ENCODE measurements at regions not wholly inside any gene's neighbourhood (a gene's known extent, or its start where the extent isn't known, plus 50 kb on each side); places are given as distances from the start of the nearest gene placed in this dataset.
"Not testable (repeated sequence)": the region's sequence is repeated elsewhere in the genome, so short reads cannot be mapped to it uniquely, and the experiment has no call there.

DNA sequence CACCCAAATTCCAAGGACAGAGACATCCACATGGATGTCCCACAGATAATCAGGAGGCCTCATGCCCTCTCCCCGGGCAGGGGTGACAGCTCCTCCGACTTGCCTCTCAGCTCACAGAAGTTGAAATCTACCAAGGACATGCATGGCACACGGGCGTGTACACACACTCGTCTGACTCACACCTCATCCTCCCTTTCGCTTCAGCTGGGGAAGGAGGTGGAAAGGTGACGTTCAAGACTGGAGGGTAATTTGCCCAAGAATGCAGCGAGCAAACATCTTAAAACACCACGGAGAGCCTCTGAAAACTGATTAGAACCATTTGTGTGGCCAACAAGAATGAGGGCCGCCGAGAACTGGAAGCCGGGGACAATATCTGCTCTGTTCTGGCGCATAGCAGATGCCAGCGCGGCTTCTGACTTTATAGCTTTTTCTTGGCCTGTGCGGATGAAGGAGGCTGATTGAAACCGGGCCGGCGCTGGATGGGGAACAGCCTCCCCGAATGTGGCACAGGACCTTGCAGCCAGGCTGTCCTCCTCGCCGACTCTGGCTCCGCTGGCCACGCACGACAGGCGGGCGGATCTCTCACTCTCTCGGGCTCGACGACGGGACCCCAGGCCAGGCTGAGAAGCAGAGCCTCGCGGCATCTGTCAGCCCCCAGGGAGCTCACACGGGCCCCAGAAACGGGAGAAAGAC, 100.9 kb downstream of the C16orf95 start:
- H3K27ac Mint-ChIP-seq, result no peak overlapping the region

DNA sequence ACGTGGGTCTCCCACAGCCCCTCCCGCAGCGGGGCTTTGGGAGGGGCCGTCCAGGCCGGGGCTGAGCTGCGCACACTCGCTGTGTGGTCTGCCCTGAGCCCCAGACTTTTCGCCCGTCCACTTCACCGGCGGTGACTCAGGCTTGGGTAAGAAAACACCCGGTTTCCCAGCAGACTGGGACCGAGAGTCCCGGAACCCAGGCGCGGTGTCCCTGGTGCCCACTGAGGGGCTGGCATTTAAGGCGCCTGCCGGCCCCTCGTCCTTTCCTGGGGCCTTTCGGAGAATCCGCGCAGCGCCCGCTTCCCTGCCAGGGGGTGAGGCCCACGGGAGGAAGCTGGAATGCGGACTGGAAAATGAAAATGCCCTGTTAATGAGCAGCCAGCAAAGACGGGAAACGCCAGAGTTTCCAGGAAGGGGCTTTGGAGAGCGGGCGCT, 100.3 kb downstream of the C16orf95 start:
- no peak overlapping the region for H3K4me3 Mint-ChIP-seq
- H3K4me1 Mint-ChIP-seq (ENCODE audit: low read depth), result no peaks in the 10 kb centered on the region
- ATAC-seq (no peak), DNase-seq (no peak)
- H3K27me3 Mint-ChIP-seq (ENCODE audit: low read depth), result no peaks in the 10 kb centered on the region
- H3K36me3 Mint-ChIP-seq (ENCODE audit: low read depth), result no peaks in the 10 kb centered on the region
- no peaks in the 10 kb centered on the region for H3K9me3 Mint-ChIP-seq (ENCODE audit: insufficient read depth)
- H3K27ac Mint-ChIP-seq, result no peak overlapping the region
- POLR2A ChIA-PET, result no interaction called here
- CTCF ChIA-PET, result no interaction called here

More for the DNA sequence above, 100.9 kb downstream of the C16orf95 start:
- H3K4me3 Mint-ChIP-seq, result no peak overlapping the region
- H3K27me3 Mint-ChIP-seq (ENCODE audit: low read depth), result no peaks in the 10 kb centered on the region
- no peak for ATAC-seq
- H3K36me3 Mint-ChIP-seq (ENCODE audit: low read depth), result no peaks in the 10 kb centered on the region
- POLR2A ChIA-PET, result no interaction called here
- H3K9me3 Mint-ChIP-seq (ENCODE audit: insufficient read depth), result no peaks in the 10 kb centered on the region
- H3K4me1 Mint-ChIP-seq (ENCODE audit: low read depth), result no peaks in the 10 kb centered on the region
- CTCF ChIA-PET, result no interaction called here
- no peak for DNase-seq

DNA sequence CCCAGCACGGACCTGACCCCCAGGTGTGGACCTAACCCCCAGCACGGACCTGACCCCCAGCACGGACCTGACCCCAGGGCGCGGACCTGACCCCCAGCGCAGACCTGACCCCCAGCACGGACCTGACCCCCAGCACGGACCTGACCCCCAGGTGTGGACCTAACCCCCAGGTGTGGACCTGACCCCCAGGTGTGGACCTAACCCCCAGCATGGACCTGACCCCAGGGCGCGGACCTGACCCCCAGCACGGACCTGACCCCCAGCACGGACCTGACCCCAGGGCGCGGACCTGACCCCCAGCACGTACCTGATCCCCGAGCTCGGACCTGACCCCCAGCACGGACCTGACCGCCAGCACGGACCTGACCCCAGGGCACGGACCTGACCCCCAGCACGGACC, 99.4 kb downstream of the C16orf95 start:
- DNase-seq; H3K27me3 Mint-ChIP-seq (ENCODE audit: low read depth); H3K9me3 Mint-ChIP-seq (ENCODE audit: insufficient read depth); H3K4me1 Mint-ChIP-seq (ENCODE audit: low read depth); POLR2A ChIA-PET; H3K4me3 Mint-ChIP-seq; H3K36me3 Mint-ChIP-seq (ENCODE audit: low read depth); H3K27ac Mint-ChIP-seq; ATAC-seq; CTCF ChIA-PET: not testable (repeated sequence)

DNA sequence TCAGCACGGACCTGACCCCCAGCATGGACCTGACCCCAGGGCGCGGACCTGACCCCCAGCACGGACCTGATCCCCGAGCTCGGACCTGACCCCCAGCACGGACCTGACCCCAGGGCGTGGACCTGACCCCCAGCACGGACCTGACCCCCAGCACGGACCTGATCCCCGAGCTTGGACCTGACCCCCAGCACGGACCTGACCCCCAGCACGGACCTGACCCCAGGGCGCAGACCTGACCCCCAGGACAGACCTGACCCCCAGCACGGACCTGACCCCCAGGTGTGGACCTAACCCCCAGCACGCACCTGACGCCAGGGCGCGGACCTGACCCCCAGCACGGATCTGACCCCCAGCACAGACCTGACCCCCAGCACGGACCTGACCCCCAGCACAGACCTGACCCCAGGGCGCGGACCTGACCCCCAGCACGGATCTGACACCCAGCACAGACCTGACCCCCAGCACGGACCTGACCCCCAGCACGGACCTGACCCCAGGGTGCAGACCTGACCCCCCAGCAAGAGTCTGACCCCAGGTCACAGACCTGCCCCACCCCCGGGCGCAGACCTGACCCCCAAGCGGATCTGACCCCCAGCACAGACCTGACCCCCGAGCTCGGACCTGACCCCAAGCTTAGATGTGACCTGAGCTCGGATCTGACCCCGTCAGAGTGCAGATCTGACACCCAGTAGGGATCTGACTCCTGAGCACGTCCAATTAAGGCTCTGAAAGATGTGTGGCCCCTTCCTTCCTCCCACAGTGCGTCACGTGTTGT, 98.7 kb downstream of the C16orf95 start:
- Mint-ChIP-seq H3K27me3 (ENCODE audit: low read depth) (no peaks in the 10 kb centered on the region), H3K4me1 (ENCODE audit: low read depth) (no peaks in the 10 kb centered on the region), H3K36me3 (ENCODE audit: low read depth) (no peaks in the 10 kb centered on the region), H3K4me3 (no peak overlapping the region), H3K27ac (no peak overlapping the region), H3K9me3 (ENCODE audit: insufficient read depth) (no peaks in the 10 kb centered on the region)
- ChIA-PET CTCF (no interaction called here), POLR2A (no interaction called here)
- ATAC-seq (no peak), DNase-seq (no peak)

DNA sequence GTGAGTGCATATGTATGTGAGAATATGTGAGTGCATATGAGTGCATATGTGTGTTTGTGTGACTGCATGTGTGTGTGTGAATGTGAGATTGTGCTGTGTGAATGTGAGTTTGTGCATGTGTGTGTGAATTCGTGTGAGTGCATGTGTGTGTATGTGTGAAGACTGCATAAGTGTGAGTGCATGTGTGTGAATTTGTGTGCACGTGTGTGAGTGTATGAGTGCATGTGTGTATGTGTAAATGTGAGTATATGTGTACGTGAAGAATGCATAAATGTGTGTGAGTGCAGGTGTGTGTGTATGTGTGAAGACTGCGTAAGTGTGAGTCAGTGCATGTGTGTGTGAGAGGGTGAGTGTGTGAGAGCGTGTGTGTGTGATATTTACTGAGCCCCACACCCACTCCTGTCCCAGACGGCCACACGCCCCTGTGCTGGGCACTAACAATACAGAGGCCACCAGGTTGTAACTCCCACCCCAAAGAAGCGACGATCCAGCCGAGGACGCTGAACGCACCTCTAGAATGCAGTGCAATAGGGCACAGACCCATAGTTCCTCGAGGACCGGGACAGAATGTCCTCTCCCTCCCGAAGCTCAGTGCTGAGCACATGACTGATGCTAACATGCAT, 97.8 kb downstream of the C16orf95 start:
- ATAC-seq, result no peak
- Mint-ChIP-seq H3K27ac (no peak overlapping the region), H3K4me1 (ENCODE audit: low read depth) (no peaks in the 10 kb centered on the region)

DNA sequence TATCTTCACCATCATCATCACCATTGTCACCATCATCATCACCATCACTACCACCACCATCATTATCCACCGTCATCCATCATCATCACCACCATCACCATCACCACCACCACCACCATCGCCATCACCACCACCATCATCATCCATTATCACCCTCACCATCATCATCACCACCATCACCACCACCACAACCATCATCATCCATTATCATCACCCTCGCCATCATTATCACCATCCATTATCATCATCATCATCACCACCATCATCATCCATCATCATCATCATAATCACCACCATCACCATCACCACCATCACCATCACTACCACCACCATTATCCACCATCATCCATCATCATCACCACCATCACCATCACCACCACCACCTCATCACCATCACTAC, 95.6 kb downstream of the C16orf95 start:
- CTCF ChIA-PET, result no interaction called here
- Mint-ChIP-seq H3K4me1 (ENCODE audit: low read depth) (no peaks in the 10 kb centered on the region), H3K4me3 (no peak overlapping the region), H3K36me3 (ENCODE audit: low read depth) (no peaks in the 10 kb centered on the region), H3K27me3 (ENCODE audit: low read depth) (peaks cover 7% of the 10 kb centered on the region), H3K9me3 (ENCODE audit: insufficient read depth) (no peaks in the 10 kb centered on the region), H3K27ac (no peak overlapping the region)
- POLR2A ChIA-PET, result no interaction called here
- ATAC-seq, result no peak
- no peak for DNase-seq

More for the DNA sequence above, 97.8 kb downstream of the C16orf95 start:
- ChIA-PET CTCF (no interaction called here), POLR2A (no interaction called here)
- Mint-ChIP-seq H3K9me3 (ENCODE audit: insufficient read depth) (no peaks in the 10 kb centered on the region), H3K27me3 (ENCODE audit: low read depth) (peaks cover 4% of the 10 kb centered on the region), H3K4me3 (no peak overlapping the region), H3K36me3 (ENCODE audit: low read depth) (no peaks in the 10 kb centered on the region)
- DNase-seq, result no peak

DNA sequence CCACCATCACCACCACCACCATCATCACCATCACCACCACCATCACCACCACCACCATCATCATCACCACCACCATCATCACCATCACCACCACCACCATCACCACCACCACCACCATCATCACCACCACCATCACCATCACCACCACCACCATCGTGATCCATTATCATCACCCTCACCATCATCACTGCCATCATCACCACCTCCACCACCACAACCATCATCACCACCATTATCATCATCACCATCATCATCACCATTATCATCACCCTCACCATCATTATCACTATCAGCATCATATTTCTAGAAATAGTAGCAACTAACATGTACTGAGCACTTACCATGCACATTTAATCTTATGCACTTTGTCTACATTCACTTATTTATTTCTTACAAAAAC, 94.9 kb downstream of the C16orf95 start:
- no peak overlapping the region for H3K4me3 Mint-ChIP-seq
- no peaks in the 10 kb centered on the region for H3K36me3 Mint-ChIP-seq (ENCODE audit: low read depth)
- H3K27me3 Mint-ChIP-seq (ENCODE audit: low read depth), result peaks cover 7% of the 10 kb centered on the region
- ChIA-PET POLR2A (no interaction called here), CTCF (no interaction called here)
- no peak for ATAC-seq
- no peak overlapping the region for H3K27ac Mint-ChIP-seq
- DNase-seq, result no peak
- H3K4me1 Mint-ChIP-seq (ENCODE audit: low read depth), result no peaks in the 10 kb centered on the region
- H3K9me3 Mint-ChIP-seq (ENCODE audit: insufficient read depth), result no peaks in the 10 kb centered on the region

DNA sequence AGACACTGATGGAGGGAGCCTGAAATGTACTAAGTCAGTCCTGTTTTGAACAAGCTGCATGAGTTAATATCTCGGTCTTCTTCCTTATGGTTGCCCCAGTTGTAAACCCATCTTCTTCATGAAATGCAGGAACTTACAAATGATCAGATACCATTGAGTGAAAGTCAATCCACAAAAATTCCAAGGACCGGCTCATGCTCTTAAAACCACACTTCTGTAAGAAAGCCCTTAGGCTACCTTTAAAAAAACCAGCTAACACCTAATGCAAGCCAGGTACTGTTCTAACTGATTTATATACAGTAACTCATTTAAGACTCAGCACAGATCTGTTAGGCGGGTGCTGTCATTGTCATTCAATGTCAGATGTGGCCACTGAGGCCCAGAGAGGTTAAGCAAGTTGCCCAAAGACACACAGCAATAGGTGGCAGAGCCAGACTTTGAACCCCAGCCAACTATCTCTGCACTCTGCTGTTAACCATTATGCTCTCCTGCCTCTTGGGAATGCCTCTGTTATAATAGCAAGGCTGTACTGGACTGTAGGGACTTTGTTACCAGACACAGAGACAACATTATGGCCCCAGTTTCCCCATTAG, 93.4 kb downstream of the C16orf95 start:
- CTCF ChIA-PET, result no interaction called here
- Mint-ChIP-seq H3K4me3 (no peak overlapping the region), H3K4me1 (ENCODE audit: low read depth) (no peaks in the 10 kb centered on the region), H3K27ac (no peak overlapping the region), H3K36me3 (ENCODE audit: low read depth) (no peaks in the 10 kb centered on the region), H3K27me3 (ENCODE audit: low read depth) (peaks cover 7% of the 10 kb centered on the region), H3K9me3 (ENCODE audit: insufficient read depth) (no peaks in the 10 kb centered on the region)
- DNase-seq (no peak), ATAC-seq (no peak)
- POLR2A ChIA-PET, result no interaction called here

DNA sequence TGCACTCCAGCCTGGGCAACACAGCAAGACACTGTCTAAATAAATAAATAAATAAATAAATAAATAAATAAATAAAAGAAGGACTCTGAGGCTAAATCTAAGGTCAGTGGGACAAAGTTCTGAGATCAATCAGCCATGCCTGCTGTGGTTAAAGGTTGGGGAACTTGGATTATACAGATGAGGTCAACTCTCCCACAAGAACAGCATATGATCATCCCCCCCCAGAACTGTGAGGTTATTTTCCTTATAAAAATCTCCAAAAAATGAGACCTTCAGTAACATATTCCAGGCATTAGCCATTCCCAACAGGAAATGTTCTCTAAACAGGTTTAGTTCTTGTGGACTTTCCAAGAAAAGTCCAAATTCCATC, 90.3 kb downstream of the C16orf95 start:
- Mint-ChIP-seq H3K4me3 (no peak overlapping the region), H3K4me1 (ENCODE audit: low read depth) (no peaks in the 10 kb centered on the region), H3K9me3 (ENCODE audit: insufficient read depth) (no peaks in the 10 kb centered on the region), H3K27me3 (ENCODE audit: low read depth) (peaks cover 12% of the 10 kb centered on the region), H3K27ac (no peak overlapping the region), H3K36me3 (ENCODE audit: low read depth) (no peaks in the 10 kb centered on the region)
- ChIA-PET CTCF (no interaction called here), POLR2A (no interaction called here)
- ATAC-seq (no peak), DNase-seq (no peak)

DNA sequence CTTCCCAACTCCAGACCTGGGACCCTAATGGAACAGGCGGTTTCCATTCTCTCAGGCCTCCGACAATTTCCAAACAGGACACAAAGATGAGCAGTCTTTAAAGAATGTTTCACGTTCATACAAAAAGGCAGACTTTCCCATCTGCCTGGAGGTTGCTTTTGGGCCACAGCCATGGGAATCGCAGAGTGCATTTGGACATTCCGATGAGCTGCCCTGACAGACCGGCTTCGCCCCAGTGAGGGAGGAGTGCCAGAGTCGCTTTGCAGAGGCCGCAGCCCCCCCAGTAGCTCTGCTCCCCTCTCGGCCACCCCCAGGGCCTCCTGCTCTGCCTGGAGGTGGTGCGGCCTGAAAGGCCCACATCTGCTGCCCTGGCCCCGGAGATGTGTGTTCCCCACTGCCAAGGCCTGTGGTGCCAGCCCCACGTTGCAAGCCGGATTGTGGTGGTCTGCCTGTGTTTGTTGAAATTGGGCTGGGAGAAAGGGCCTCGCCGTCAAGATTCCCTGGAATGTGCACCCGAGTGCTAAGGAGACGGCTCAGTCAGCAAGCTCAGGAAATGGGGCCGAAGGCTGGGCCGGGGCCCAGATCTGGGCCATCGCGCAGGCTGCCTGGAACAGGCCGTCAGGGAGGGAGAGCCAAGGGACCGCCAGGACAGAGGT, 89.8 kb downstream of the C16orf95 start:
- no peak for ATAC-seq
- H3K4me3 Mint-ChIP-seq, result no peak overlapping the region
- H3K27ac Mint-ChIP-seq, result no peak overlapping the region
- H3K4me1 Mint-ChIP-seq (ENCODE audit: low read depth), result no peaks in the 10 kb centered on the region
- no peaks in the 10 kb centered on the region for H3K36me3 Mint-ChIP-seq (ENCODE audit: low read depth)
- POLR2A ChIA-PET, result no interaction called here
- CTCF ChIA-PET, result no interaction called here
- DNase-seq, result no peak
- H3K27me3 Mint-ChIP-seq (ENCODE audit: low read depth), result peaks cover 12% of the 10 kb centered on the region
- H3K9me3 Mint-ChIP-seq (ENCODE audit: insufficient read depth), result no peaks in the 10 kb centered on the region

DNA sequence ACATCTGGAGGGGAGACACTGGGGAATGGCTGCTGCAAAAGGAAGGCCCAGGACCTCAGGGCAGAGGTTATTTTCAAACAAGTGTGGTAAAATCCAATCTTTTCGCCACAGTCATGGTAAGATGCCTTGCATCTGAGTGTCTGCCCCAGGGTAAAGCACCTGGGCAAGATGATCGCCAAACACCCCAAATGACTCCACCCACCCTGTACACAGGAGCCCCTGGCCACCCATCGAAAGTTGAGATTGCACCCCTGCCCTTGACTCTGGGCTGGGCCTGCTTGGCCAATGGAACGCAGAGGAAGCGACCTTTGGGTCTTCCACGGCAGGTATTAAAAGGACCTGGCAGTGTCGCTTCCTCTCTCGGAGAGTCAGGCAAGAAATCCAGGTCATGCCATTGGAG, 88.8 kb downstream of the C16orf95 start:
- Mint-ChIP-seq H3K27ac (no peak overlapping the region), H3K9me3 (ENCODE audit: insufficient read depth) (no peaks in the 10 kb centered on the region), H3K27me3 (ENCODE audit: low read depth) (peaks cover 12% of the 10 kb centered on the region), H3K4me1 (ENCODE audit: low read depth) (no peaks in the 10 kb centered on the region), H3K4me3 (no peak overlapping the region), H3K36me3 (ENCODE audit: low read depth) (no peaks in the 10 kb centered on the region)
- ChIA-PET CTCF (no interaction called here), POLR2A (no interaction called here)
- DNase-seq, result no peak
- ATAC-seq, result no peak
